HG03025 (cell line): ENCODE measurements at regions not wholly inside any gene's neighbourhood (a gene's known extent, or its start where the extent isn't known, plus 50 kb on each side); places are given as distances from the start of the nearest gene placed in this dataset.

Source experiments
- ATAC-seq: cut with Tn5 transposase; IDR thresholded peaks from one replicate; pipeline ENCODE4 v1.9.1; 2021; ENCODE audit warnings: mild to moderate bottlenecking, moderate library complexity; ENCODE audit not compliant: unreplicated experiment, low FRiP score

- no peak for ATAC-seq
Observed at GRCh38 chr2:156826341-156826933, 390.3 kb downstream of the GPD2 start.

- no peak for ATAC-seq
Observed at GRCh38 chr2:156834431-156834830, 398.3 kb downstream of the GPD2 start.

- no peak for ATAC-seq
Observed at GRCh38 chr2:156837635-156838370, 401.6 kb downstream of the GPD2 start.

GRCh38 chr2:156841321-156841720 lies 405.1 kb downstream of the GPD2 start:
- ATAC-seq, result peak; percentile 79

- ATAC-seq, result no peak
Observed at GRCh38 chr2:156845806-156846558, 409.8 kb downstream of the GPD2 start.

- ATAC-seq, result no peak
Observed at GRCh38 chr2:156852210-156852609, 405.3 kb upstream of the GALNT5 start.

- no peak for ATAC-seq
Observed at GRCh38 chr2:156852681-156853080, 404.8 kb upstream of the GALNT5 start.

- ATAC-seq, result no peak
Observed at GRCh38 chr2:156864325-156864724, 393.2 kb upstream of the GALNT5 start.

GRCh38 chr2:156864753-156865152 lies 392.8 kb upstream of the GALNT5 start:
- no peak for ATAC-seq

GRCh38 chr2:156867201-156867600 lies 390.3 kb upstream of the GALNT5 start:
- no peak for ATAC-seq

- ATAC-seq, result no peak
Observed at GRCh38 chr2:156874707-156875106, 382.8 kb upstream of the GALNT5 start.

GRCh38 chr2:156883804-156884203 lies 373.7 kb upstream of the GALNT5 start:
- ATAC-seq, result no peak

GRCh38 chr2:156884216-156884615 lies 373.3 kb upstream of the GALNT5 start:
- no peak for ATAC-seq

GRCh38 chr2:156890529-156891148 lies 366.9 kb upstream of the GALNT5 start:
- ATAC-seq, result no peak

- ATAC-seq, result no peak
Observed at GRCh38 chr2:156891609-156892008, 365.9 kb upstream of the GALNT5 start.

- ATAC-seq, result peak; percentile 45
Observed at GRCh38 chr2:156892467-156893281, 364.8 kb upstream of the GALNT5 start.

GRCh38 chr2:156896294-156896693 lies 361.2 kb upstream of the GALNT5 start:
- peak; percentile 86 for ATAC-seq

GRCh38 chr2:156897548-156897947 lies 360.0 kb upstream of the GALNT5 start:
- no peak for ATAC-seq

GRCh38 chr2:156901373-156902031 lies 356.0 kb upstream of the GALNT5 start:
- ATAC-seq, result no peak

GRCh38 chr2:156903335-156903734 lies 354.2 kb upstream of the GALNT5 start:
- ATAC-seq, result no peak
